ENCODE measurements at regions not wholly inside any gene's neighbourhood (a gene's known extent, or its start where the extent isn't known, plus 50 kb on each side); places are given as distances from the start of the nearest gene placed in this dataset.

- intact Hi-C loops (cut with DNase I): no loop called here
- H3K27ac ChIP-seq: no peak overlapping the region
Measured at GRCh38 chr1:87185077-87185476, 143.6 kb upstream of the LMO4 start.

GRCh38 chr1:87186346-87186745 is 142.3 kb upstream of the LMO4 start:
- no peaks in the 10 kb centered on the region for H3K4me1 ChIP-seq
- intact Hi-C loops (cut with DNase I): no loop called here
- ATAC-seq: no peak
- no peaks in the 10 kb centered on the region for H3K27me3 ChIP-seq (ENCODE audit: low read depth)
- H3K4me3 ChIP-seq: no peak overlapping the region
- H3K9me3 ChIP-seq: no peaks in the 10 kb centered on the region
- no peak overlapping the region for H3K27ac ChIP-seq
- DNase-seq: no peak
- no peak for TF ChIP-seq CTCF (IDR thresholded peaks at IDR 0.05)
- H3K36me3 ChIP-seq: no peaks in the 10 kb centered on the region

More at GRCh38 chr1:87185077-87185476, 143.6 kb upstream of the LMO4 start:
- Histone ChIP-seq H3K4me3 (no peak overlapping the region), H3K36me3 (no peaks in the 10 kb centered on the region), H3K9me3 (no peaks in the 10 kb centered on the region), H3K27me3 (ENCODE audit: low read depth) (no peaks in the 10 kb centered on the region), H3K4me1 (peaks cover 7% of the 10 kb centered on the region)
- no peak for TF ChIP-seq CTCF (IDR thresholded peaks at IDR 0.05)
- DNase-seq: no peak
- no peak for ATAC-seq

- ATAC-seq: no peak
Measured at GRCh38 chr1:87188640-87189039, 140.0 kb upstream of the LMO4 start.

GRCh38 chr1:87190402-87190801 is 138.3 kb upstream of the LMO4 start:
- Histone ChIP-seq H3K27me3 (ENCODE audit: low read depth) (no peaks in the 10 kb centered on the region), H3K4me1 (no peaks in the 10 kb centered on the region), H3K36me3 (no peaks in the 10 kb centered on the region), H3K27ac (no peak overlapping the region), H3K4me3 (no peak overlapping the region), H3K9me3 (peaks cover 9% of the 10 kb centered on the region)
- TF ChIP-seq CTCF (IDR thresholded peaks at IDR 0.05): no peak
- intact Hi-C loops (cut with DNase I): no loop called here
- DNase-seq: no peak
- ATAC-seq: no peak

More at GRCh38 chr1:87188640-87189039, 140.0 kb upstream of the LMO4 start:
- H3K4me1 ChIP-seq: no peaks in the 10 kb centered on the region
- no peak for TF ChIP-seq CTCF (IDR thresholded peaks at IDR 0.05)
- no peak for DNase-seq
- no peaks in the 10 kb centered on the region for H3K9me3 ChIP-seq
- no peaks in the 10 kb centered on the region for H3K27me3 ChIP-seq (ENCODE audit: low read depth)
- no peaks in the 10 kb centered on the region for H3K36me3 ChIP-seq
- intact Hi-C loops (cut with DNase I): no loop called here
- no peak overlapping the region for H3K4me3 ChIP-seq
- H3K27ac ChIP-seq: no peak overlapping the region

- peaks cover 9% of the 10 kb centered on the region for H3K9me3 ChIP-seq
- no peak for TF ChIP-seq CTCF (IDR thresholded peaks at IDR 0.05)
- H3K4me1 ChIP-seq: no peaks in the 10 kb centered on the region
- DNase-seq (no peak), ATAC-seq (no peak)
- no peak overlapping the region for H3K27ac ChIP-seq
- no peaks in the 10 kb centered on the region for H3K27me3 ChIP-seq (ENCODE audit: low read depth)
- intact Hi-C loops (cut with DNase I): no loop called here
- no peak overlapping the region for H3K4me3 ChIP-seq
- no peaks in the 10 kb centered on the region for H3K36me3 ChIP-seq
Measured at GRCh38 chr1:87191646-87192045, 137.0 kb upstream of the LMO4 start.

GRCh38 chr1:87194271-87194774 is 134.4 kb upstream of the LMO4 start:
- TF ChIP-seq CTCF (IDR thresholded peaks at IDR 0.05): no peak
- H3K4me1 ChIP-seq: no peaks in the 10 kb centered on the region
- ATAC-seq: no peak
- H3K4me3 ChIP-seq: no peak overlapping the region
- intact Hi-C loops (cut with DNase I): no loop called here
- H3K36me3 ChIP-seq: no peaks in the 10 kb centered on the region
- H3K9me3 ChIP-seq: peaks cover 9% of the 10 kb centered on the region
- no peak overlapping the region for H3K27ac ChIP-seq
- no peak for DNase-seq
- H3K27me3 ChIP-seq (ENCODE audit: low read depth): no peaks in the 10 kb centered on the region
